GM18517 (cell line): ENCODE measurements at regions not wholly inside any gene's neighbourhood (a gene's known extent, or its start where the extent isn't known, plus 50 kb on each side); places are given as distances from the start of the nearest gene placed in this dataset.

ENCODE experiments used
- ATAC-seq: cut with Tn5 transposase; IDR thresholded peaks from one replicate; pipeline ENCODE4 v1.9.1; 2021; ENCODE audit warnings: mild to moderate bottlenecking, moderate library complexity; ENCODE audit not compliant: unreplicated experiment

DNA sequence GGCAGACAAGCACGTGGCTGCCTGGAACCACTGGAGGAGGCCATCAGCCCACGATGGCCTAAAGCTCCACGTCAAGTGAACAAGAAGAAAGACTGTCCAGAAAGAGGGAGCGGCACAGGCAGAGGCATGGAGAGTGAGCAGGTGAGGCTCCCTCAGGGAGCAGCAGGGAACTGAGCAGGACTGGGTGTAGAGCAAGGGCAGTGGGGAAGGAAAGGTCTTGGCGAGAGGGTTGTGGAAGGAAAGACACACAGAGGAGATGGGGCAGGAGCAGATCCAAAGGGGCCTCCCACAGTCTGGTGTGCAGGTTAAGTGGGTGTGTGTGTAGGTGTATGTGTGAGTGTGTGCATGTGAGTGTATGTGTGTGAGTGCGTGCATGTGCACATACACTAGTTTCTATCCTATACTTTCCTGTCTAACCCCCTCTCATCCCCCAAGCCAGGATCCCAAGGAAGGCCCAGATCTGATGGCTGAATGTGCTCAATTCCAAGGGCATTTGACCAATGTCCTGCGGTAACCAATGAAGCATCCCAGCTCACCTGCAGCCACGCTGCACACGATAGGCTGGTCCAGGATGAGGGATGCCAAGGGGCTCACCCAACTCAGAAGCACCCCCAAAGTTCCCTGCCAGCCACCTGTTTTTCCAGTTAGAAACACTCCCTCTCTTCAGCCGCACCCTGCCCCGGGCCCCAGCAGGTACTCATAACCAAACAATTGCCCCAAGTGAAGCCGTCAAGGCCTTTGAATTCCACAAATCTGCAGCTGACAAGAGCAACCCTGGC, 262.5 kb upstream of the RAB6C start:
- no peak for ATAC-seq

DNA sequence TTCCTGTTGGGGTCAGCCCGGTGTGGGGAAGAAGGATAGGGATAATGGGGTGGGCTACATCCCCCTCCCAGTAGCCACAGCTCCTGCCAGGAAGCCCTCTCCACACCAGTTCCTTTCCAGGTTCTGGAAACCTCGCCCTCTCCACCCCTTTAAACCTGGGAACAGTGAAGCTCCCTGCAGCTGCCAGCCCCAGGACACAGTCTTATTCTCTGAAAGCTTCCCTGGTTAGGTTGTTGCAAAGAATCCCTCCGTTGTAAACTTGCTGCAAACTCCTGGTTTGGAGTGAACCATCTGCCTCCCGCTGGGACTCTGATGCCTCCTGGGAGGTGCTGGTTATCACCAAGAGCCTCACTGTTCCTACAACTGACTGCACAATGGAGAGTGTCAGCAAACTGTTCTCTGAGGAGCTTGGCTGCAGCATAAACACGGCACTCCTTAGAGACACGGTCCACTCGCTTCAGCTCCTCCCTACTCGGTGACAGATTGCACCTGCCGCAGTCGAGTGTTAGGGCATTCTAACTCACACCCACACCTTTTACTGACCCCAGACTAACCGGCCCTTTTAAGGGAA, 261.8 kb upstream of the RAB6C start:
- no peak for ATAC-seq

DNA sequence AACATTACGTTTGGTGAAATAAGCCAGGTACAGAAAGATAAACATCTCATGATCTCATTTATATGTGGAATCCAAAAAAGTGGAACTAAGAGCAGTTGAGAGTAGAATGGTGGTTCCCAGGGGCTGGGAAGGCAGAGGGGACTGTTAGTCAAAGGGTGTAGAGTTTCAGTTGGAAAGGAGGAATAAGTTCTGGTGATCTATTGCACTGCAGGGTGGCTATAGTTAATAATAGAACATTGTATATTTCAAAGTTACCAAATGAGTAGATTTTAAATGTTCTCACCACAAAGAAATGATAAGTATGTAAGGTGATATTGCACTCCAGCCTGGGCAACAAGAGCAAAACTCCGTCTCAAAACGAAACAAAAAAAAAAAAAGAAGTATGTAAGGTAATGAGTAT, 260.1 kb upstream of the RAB6C start:
- ATAC-seq = no peak

DNA sequence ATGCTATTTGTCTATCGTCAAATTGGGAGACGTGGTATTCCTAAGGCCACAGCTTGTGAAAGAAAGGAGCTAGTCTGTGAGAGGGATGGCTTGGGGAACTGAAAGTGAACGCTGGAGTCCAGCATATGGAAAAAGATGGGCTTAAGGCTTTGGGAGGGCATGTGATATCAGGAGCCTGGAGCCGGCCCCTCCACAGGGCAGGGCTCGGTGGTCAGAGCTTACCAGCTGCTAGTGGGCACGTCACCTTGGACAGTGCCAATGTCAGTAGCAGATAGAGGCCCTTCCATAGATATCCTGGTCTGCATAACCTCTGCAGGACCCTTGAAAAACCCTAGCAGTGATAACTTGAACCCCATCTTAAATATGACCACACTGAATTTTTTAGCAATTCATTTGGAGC, 259.1 kb upstream of the RAB6C start:
- no peak for ATAC-seq

DNA sequence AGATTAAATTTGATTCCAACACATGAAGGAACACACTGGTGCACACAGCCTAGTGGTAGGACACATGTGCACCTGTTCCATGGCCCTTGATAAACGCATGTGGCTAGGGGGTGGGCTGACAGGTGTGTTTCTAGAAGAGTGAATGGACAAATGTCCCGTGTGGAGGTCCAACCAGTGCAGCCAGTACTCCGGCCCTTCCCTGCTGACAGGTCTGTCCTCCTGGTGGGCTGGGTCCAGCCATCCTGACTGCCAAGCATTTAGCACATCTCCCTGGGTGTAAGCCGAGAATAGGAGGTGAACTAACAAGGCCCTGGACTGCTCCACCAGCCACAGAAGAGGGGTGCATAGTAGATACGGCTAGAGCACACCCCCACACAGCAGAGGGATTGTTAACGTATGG, 258.7 kb upstream of the RAB6C start:
- ATAC-seq = no peak

DNA sequence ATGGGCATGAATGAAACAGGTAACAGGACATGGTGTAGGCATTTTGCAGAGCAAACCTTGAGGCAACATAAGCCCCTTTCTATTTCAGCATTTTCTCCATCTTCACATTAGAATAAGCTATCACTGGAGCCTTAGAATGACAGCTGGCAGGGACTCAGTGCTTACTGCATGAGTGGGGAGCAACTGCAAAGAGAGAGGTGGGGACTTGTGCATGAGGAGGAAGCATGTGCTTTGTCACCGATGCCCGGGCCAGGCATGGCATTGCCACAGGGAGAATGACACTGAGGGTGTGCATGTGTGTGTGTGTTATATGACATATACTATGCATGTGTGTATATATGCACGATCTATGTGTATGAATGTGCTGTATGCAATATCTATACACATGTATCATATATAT, 258.2 kb upstream of the RAB6C start:
- no peak for ATAC-seq

DNA sequence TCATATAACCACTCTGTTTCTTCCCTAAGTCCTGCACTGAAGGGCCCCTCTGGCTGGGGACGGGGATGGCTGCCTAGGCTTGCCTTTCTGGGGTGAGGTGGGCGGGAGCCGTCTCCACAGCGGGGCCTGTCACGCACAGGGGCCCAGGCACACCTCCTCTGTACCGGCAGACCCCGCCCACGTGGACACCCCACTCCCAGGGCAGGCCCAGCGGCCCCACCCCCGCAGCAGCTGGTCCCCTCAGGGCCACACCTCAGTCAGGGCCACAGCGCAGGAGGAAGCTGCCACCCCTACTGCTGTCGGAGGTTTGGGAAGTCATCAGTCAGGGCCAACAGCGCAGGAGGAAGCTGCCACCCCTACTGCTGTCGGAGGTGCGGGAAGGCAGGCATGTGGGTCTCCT, 257.6 kb upstream of the RAB6C start:
- ATAC-seq = no peak

DNA sequence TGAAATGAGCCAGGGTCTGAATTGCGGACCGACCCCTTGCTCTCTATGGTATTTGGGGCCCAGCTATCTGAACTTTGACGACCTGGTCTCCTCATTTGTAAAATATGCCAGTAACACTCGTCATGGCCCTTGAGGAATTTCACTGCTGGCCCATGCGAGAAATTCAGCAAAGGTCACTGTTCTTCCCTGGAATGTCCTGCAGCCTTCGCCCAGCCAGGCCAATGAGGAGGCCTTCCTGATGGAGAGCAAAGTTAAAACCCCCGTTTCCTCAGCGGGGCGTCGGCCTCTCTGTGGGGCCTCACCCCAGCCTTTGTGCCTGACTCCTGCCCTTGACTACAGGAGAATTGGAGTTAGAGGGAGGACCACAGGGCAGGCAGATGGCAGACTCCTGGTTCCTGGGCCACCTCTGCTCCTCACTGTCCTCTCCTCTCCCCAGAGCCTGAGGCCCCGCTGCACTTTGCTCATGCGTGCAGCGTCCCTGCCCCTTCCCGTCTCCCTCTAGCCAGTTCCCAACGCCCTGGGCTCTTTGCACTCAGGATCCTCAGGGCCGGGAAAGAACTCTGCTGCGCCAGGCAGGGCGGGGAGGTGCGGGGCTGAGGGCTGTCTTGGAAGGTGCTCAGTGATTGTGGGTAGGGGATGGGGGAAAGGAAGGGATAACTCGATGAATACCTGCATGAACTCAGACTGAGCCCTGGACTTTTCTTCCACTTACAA, 257.0 kb upstream of the RAB6C start:
- no peak for ATAC-seq

DNA sequence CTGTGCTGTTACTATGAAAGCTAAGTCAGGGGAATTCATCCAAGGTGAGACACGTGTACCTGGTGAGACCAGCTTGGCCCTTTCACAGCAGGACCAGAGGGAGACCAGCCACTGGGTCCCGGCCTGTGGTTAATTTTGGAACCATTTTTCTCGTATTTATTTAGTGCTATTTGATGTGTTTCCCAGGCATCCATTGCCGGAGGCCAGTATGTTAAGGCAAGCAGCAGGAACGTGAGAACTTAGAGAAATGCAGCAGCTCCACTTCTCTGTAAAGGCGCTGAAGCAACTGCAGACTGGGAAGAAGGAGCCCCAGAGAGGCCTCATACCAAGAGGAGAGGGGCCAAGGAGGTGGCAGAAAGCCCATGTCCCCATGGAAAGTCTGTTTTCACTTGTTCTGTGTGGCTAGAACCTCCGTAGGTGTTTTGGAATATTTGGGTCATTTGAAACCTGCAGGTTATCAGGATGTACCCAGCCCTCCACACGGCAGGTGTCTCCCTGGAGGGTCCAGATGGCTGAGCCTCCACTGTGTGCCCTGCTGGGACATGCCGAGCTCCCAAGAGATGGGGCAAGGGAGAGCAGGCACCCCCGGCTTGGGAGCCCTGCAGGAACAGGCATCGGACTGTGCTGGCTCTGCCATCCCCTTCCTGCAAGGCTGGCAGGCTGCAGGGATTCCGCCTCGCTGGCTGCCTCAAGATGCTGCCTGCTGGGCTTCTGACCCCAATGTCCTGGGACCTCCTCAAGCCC, 256.0 kb upstream of the RAB6C start:
- ATAC-seq = no peak

DNA sequence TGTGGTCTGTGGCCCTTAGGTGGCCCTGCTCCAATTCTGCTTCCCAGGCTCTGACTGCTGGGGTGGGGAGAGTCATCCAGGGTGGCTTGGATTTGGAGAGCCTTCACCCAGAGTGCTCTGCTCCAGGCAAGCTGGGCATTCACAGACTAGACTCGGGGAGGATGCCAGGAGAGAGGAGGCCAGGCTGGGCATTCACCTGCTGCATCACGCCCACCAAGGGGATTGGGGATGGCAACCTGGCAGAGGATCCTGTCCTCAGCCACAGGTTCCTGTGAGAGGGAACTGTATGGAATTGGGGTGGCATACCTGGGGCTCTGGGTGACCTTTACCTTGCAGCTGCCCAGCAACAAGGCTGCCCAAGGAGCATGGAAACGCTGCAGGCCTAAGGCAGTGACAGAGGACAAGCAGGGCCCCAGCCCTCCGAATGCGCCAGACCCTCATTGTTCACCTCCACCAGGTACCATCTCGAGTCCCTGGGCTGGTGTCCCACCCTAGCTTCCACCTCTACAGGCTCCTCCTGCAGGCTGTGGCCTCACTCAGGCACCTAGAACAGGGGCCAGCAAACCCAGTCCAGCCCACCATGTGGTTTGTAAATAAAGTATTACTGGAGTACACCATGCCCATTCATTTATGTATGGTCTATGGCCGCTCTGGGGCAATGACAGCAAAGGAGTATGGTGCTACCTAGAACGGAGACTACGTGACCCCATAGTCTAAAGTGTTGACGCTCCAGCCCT, 255.3 kb upstream of the RAB6C start:
- ATAC-seq = no peak

DNA sequence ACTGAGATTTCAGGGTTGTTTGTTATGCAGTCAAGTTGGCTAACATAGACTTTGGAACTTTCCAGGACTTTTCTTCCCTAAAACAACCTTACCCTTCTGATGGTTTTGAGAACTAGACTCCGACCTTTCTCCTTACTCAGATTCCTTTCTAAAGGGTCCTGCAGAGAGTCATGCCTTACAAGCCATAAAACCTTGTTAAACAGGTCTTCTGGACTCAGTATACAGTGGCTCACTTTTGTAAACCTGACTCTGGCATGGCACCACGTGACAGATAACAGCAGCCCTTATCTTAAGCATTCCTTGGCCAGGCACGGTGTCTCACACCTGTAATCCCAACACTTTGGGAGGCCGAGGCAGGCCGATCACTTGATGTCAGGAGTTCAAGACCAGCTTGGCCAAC, 253.2 kb upstream of the RAB6C start:
- ATAC-seq = no peak

DNA sequence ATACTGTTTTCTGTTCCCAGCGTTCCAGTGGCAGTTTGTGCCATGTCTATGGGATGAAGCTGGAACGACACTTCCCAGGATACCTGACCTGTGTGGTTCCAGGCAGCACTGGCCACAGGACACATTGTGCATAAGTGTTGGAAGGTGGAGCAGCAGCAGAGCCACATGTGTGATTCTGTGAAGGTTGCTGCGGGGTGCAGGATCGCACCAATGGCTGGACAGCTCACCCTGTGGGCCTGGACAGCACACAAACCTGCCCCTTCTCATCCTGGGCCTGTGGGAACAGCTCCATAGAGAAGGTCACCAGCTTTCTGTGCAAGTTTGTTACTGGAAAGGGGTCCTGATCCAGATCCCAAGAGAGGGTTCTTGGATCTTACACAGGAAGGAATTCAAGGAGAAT, 252.2 kb upstream of the RAB6C start:
- ATAC-seq = no peak

DNA sequence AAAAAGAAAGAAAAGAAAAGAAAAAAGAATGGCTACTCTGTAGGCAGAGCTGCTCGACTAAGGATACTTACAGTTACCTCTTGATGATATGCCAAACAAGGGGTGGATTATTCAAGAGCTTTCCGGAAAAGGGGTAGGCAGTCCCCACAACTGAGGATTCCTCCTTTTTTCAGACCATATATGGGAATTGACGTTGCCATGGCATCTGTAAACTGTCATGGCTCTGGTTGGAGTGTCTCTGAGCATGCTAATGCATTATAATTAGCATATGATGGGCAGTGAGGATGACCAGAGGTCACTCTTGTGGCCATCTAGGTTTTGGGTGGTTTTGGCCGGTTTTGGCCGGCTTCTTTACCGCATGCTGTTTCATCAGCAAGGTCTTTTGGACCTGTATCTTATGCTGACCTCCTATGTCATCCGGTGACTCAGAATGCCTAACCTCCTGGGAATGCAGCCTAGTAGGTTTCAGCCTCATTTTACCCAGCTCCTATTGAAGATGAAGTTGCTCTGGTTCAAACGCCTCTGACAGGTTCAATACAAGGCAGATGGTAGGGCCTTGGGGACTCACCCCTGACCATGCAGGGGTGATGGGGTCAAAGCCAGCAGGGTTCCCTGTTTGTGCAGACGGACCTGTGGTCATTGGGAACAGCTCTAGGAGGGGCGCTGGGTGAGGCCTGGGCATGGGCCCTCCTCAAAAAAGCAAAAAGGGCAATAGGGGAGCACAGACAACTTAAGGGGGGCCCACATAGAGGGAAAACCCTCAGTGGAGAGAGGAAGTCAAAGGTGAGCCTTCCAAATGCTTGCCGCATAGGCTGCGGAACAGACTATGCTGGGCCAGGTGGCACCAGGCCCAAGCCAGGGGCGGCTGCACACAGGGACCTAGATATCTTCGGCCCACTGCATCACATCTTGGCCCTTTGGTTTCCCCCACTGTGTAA, 251.2 kb upstream of the RAB6C start:
- no peak for ATAC-seq

DNA sequence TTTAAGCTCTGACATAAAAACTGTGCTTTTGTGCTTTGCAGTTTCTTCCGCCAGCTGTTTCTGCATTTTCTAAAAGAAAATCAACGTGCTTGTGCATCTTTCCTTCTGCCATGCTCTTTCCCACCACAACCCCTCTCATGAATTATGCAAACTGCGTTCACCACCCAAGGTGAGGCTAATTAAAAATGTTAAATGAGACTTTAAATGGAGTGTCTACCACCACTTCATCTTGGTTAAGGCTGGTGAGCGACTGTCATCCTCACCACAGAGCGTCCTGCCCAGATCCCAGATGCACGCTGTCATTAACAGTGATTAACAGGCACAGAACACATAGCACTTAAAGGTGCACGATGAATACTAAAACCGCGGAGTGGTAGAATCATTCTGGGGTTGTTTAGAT, 250.5 kb upstream of the RAB6C start:
- ATAC-seq = no peak

DNA sequence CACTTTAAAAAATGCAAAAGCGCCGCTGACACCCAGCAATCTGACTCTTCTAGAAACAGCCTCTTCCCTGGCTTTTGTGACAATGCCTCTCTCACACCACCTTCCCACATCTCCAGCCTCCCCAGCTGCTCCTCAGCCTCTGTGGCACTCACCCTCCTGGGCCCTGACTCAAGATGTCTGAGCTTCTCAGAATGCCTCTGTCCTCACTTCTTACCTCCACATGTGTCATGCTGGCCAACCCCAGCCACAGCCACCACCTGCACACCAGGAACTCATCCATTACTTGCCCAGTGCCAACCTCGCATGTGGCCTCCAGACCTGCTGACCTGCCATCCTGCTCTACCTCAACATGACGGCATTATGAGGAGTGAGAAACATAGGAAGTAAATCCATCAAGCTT, 249.8 kb upstream of the RAB6C start:
- no peak for ATAC-seq

DNA sequence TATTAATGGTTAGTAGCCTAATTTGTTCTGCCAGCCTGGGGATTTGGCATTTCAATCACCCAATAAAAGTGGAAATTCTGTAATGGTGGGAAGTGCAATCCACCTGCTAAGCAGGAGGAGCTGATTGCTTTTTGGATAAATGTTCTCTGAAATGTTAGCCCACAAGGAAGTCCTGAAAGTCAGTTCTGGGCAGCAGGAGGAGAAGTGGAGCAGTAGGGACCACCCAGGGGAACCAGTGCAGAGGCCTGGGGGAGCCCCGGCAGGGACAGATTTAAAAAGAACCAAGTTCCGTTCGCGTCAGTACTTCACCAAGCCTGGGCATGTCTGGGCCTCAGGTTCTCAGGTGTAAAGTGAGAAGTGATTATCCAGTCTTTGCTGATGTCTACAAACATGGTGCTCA, 248.5 kb upstream of the RAB6C start:
- no peak for ATAC-seq

DNA sequence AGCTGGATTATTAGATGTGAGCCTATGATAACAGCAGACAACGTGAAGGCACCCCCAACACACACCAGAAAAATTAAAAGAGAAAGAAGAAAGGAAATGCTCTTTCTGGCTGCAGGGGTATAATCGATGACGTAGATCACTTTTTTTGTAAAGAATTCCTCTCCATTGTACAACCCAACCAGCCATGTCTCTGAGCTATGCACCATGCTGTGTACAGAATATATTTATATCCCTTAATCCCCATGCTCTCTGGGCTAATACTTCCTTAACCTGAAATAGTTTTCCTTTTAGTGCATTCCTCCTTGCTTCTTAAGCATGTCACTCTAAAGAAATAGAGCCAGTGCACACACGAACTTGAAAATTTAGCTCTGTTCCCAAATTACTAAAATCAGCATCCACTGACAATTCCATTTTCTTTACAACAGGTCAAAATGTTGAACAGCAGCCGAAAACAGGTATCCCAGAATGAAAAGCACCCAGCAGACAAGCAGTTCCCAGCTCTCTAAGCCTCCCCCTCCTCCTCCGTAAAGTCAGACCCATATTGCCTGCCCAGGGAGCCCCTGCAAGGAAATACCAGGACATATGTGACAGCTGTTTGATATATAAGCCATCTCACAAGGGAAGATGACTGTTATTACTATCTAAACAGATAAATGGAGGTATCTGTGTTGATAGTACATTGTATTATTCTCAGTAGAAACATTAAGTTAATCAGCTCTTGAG, 247.4 kb upstream of the RAB6C start:
- no peak for ATAC-seq

DNA sequence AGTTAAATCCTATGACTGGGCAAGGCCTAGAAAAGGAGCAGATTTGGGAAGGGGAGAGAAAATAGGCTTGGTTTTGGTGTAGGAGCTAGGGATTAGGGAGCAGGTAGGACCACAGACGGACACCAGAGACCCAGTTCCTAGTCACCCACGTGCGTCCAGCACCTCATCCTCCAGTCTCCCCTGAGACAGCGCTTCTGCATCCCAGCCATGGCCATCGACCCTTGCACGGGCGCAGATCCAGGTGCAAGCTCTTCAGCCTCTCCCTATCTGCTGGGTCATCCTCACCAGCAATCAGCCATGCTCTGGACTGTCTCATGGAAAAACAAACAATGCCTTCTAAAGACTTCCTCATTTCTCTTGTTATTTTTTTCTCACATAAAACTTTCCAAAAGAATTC, 246.8 kb upstream of the RAB6C start:
- ATAC-seq = no peak

DNA sequence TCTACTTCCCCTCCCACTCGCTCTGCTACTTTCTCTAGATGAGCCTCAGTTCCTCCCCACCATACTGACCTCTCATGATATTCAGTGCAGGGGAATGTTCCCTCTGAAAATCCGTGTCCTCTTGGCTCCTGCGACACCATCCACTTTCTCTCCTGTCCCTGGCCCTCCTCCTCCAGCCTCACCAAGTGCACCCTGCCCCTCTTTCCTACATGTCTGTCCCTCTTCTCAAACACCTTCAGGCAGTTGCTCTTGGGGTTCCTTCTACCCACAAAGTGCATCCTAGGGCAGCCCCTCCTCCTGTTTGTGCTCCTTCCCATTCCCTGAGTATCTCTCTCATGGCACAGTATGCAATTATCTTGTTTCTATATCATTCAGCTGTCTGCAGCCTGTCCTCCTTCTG, 246.4 kb upstream of the RAB6C start:
- no peak for ATAC-seq
